K562 (cell line): ENCODE measurements at regions not wholly inside any gene's neighbourhood (a gene's known extent, or its start where the extent isn't known, plus 50 kb on each side); places are given as distances from the start of the nearest gene placed in this dataset.

ENCODE experiments used
- ATAC-seq: fragments of 200-7000 bp; cut with Tn5 transposase; 3 replicates; pipeline ENCODE4 v1.9.1; 2020; ENCODE audit warnings: moderate library complexity
- BruUV-seq: library from RNA; stranded (reverse); fragments of 400-500 nt; replicated peaks from 2 replicates; lab custom pipeline; 2021; lab: Mats Ljungman, UMichigan
- CTCF ChIA-PET: fragments of 300-600 bp; formaldehyde crosslinking; extraction: SDS; loops from one replicate; lab custom pipeline; 2021; ENCODE audit warnings: low intra/inter-chr PET ratio; lab: Yijun Ruan, JAX
- POLR2A ChIA-PET: fragments of 300-600, 350-650 bp; sonication (Branson Sonifier 250); formaldehyde crosslinking; extraction: SDS; loops from one replicate; lab custom pipeline; 2021; ENCODE audit warnings: antibody characterized with exemption, inconsistent platforms; lab: Yijun Ruan, JAX
- DNase-seq, 4 experiments: peaks; one replicate each; pipeline versions ENCODE4 v3.0.0 to v3.0.0-alpha.2; 2011 to 2018; ENCODE audit warnings: low spot score in 3 of 4, mixed read lengths in 3 of 4; ENCODE audit errors: extremely low read depth in 1 of 4
- FAIRE-seq: peaks from 2 replicates; lab custom pipeline; 2011; peaks lifted over from hg19 to GRCh38; lab: Jason Lieb, UNC
- H2AFZ ChIP-seq: 2 replicates; pipeline ENCODE4 v1.6.0; 2011; ENCODE audit warnings: low read depth, low read length, control low read depth, inconsistent platforms
- H3K27ac ChIP-seq: fragments of 200-600 bp; 3 replicates; pipeline ENCODE4 v1.8.0; 2011; ENCODE audit warnings: low read depth, mild to moderate bottlenecking, control low read depth, inconsistent platforms, low read length, moderate library complexity, mixed read lengths; ENCODE audit errors: extremely low read depth
- H3K27me3 ChIP-seq, 2 experiments: fragments of 300-600 bp in 1 of 2; 2 replicates in 1 of 2; 3 replicates in 1 of 2; pipeline versions ENCODE4 v1.6.0 to v1.8.0; 2011; ENCODE audit warnings: inconsistent platforms in 2 of 2, low read length in 2 of 2, mild to moderate bottlenecking in 1 of 2, mixed read lengths in 1 of 2, moderate library complexity in 1 of 2; ENCODE audit not compliant: control insufficient read depth in 2 of 2, insufficient read depth in 2 of 2
- H3K36me3 ChIP-seq: fragments of 300-600 bp; 3 replicates; pipeline ENCODE4 v1.8.0; 2011; ENCODE audit warnings: mild to moderate bottlenecking, low read length, inconsistent platforms; ENCODE audit not compliant: control insufficient read depth, insufficient read depth
- H3K4me1 ChIP-seq, 2 experiments: fragments of 200-600 bp in 1 of 2; replicated peaks in 1 of 2; 2 replicates in 1 of 2; 3 replicates in 1 of 2; pipeline versions ENCODE4 v1.5.1 to v1.8.0; 2011; ENCODE audit warnings: inconsistent platforms in 2 of 2, low read length in 2 of 2, mild to moderate bottlenecking in 1 of 2, mixed read lengths in 1 of 2, moderate library complexity in 1 of 2; ENCODE audit not compliant: control insufficient read depth in 2 of 2, insufficient read depth in 2 of 2
- H3K4me2 ChIP-seq: 2 replicates; pipeline ENCODE4 v1.6.1; 2011; ENCODE audit warnings: low read length, control low read depth, inconsistent platforms, mixed read lengths; ENCODE audit not compliant: insufficient read depth
- H3K4me3 ChIP-seq: fragments of 200-600 bp; sonication (generic), shearing (Covaris generic); 2 replicates; pipeline ENCODE4 v1.5.1; 2016; ENCODE audit warnings: control low read depth, inconsistent platforms
- H3K79me2 ChIP-seq: fragments of 200-600 bp; 3 replicates; pipeline ENCODE4 v1.8.0; 2011; ENCODE audit warnings: low read length, inconsistent platforms; ENCODE audit not compliant: control insufficient read depth, insufficient read depth
- H3K9ac ChIP-seq, 2 experiments: 2 replicates each; pipeline versions ENCODE4 v1.6.0 to v1.6.1; 2011; ENCODE audit warnings: low read depth in 2 of 2, low read length in 2 of 2, control low read depth in 1 of 2, inconsistent platforms in 1 of 2, mild to moderate bottlenecking in 1 of 2, mixed read lengths in 1 of 2; ENCODE audit not compliant: insufficient read depth in 1 of 2
- H3K9me1 ChIP-seq: one replicate; pipeline ENCODE4 v1.6.0; 2011; ENCODE audit warnings: inconsistent platforms, mild to moderate bottlenecking, low read length, moderate library complexity; ENCODE audit not compliant: control insufficient read depth, insufficient read depth
- H3K9me3 ChIP-seq: replicated peaks from 2 replicates; pipeline ENCODE4 v1.5.1; 2011; ENCODE audit warnings: low read depth, low read length, inconsistent platforms; ENCODE audit not compliant: control insufficient read depth, insufficient read depth
- H4K20me1 ChIP-seq: replicated peaks from 2 replicates; pipeline ENCODE4 v1.6.1; 2011; ENCODE audit warnings: low read length, inconsistent platforms, mixed read lengths; ENCODE audit not compliant: control insufficient read depth, insufficient read depth
- ATF3 ChIP-seq, 2 experiments: fragments of 450-650 bp in 1 of 2; sonication (generic) in 1 of 2; formaldehyde crosslinking in 1 of 2; IDR thresholded peaks in 1 of 2; conservative IDR thresholded peaks in 1 of 2; 2 replicates each; pipeline versions ENCODE4 v1.6.1 to v1.8.1; 2016 to 2023; ENCODE audit warnings: mild to moderate bottlenecking in 2 of 2, moderate library complexity in 2 of 2, inconsistent platforms in 1 of 2, missing genetic modification reagents in 1 of 2
- CHCHD3 ChIP-seq: fragments of 250-450 bp; sonication (Bioruptor Pico); IDR thresholded peaks from 2 replicates; pipeline ENCODE4 v2.1.2; 2022; ENCODE audit warnings: mild to moderate bottlenecking
- FOSL1 ChIP-seq: fragments of 200-800 bp; sonication (Bioruptor generic); conservative IDR thresholded peaks from 2 replicates; pipeline ENCODE4 v1.6.1; 2016; ENCODE audit warnings: missing genetic modification characterization, missing compliant biosample characterization
- JUN ChIP-seq, 2 experiments: sonication (generic) in 1 of 2; formaldehyde crosslinking in 1 of 2; IDR thresholded peaks; 2 replicates each; pipeline versions ENCODE4 v1.6.1 to v1.8.0; 2012 to 2022; ENCODE audit warnings: borderline replicate concordance in 2 of 2, mild to moderate bottlenecking in 2 of 2, improper control_type of control experiment in 1 of 2, low read depth in 1 of 2, low read length in 1 of 2, missing genetic modification reagents in 1 of 2
- KDM4B ChIP-seq, 2 experiments: fragments of 450-650 bp in 1 of 2; sonication (generic) in 1 of 2; IDR thresholded peaks; 2 replicates each; pipeline ENCODE4 v1.6.1; 2016 to 2017; ENCODE audit warnings: borderline replicate concordance in 2 of 2, antibody characterized with exemption in 1 of 2, low read depth in 1 of 2, mild to moderate bottlenecking in 1 of 2
- MNT ChIP-seq, 2 experiments: fragments of 450-650 bp; conservative IDR thresholded peaks; 2 replicates each; pipeline ENCODE4 v1.6.1; 2017; ENCODE audit warnings: mild to moderate bottlenecking in 2 of 2, moderate library complexity in 2 of 2
- RAD21 ChIP-seq, 2 experiments: fragments of 250-450 bp in 1 of 2; fragments of 450-650 bp in 1 of 2; sonication (Bioruptor Pico) in 1 of 2; formaldehyde crosslinking in 1 of 2; IDR thresholded peaks in 1 of 2; conservative IDR thresholded peaks in 1 of 2; 2 replicates each; pipeline versions ENCODE4 v1.4.0 to v1.8.0; 2020 to 2022; ENCODE audit warnings: mild to moderate bottlenecking in 2 of 2, moderate library complexity in 1 of 2
- RBM25 ChIP-seq: fragments of 200-400 bp; formaldehyde crosslinking; IDR thresholded peaks from 2 replicates; pipeline ENCODE4 v1.6.1; 2018; ENCODE audit warnings: low read length, low read depth, moderate library complexity; ENCODE audit not compliant: severe bottlenecking
- SMAD4 ChIP-seq: fragments of 250-450 bp; sonication (Bioruptor Pico); conservative IDR thresholded peaks from 2 replicates; pipeline ENCODE4 v1.8.0; 2021; ENCODE audit warnings: inconsistent platforms, mild to moderate bottlenecking, moderate library complexity
- TFAM ChIP-seq: fragments of 250-450 bp; sonication (Bioruptor Pico); conservative IDR thresholded peaks from 2 replicates; pipeline ENCODE4 v1.5.0; 2021; ENCODE audit warnings: mild to moderate bottlenecking, moderate library complexity
- WGBS: fragments of 100-300 bp; shearing (Covaris generic); methylation state at CpG from one replicate; pipeline ENCODE4 v1.1.6; 2016; ENCODE audit warnings: low coverage, mixed read lengths; ENCODE audit not compliant: insufficient coverage; ENCODE audit errors: missing lambda C conversion rate; 5-methylcytosine and 5-hydroxymethylcytosine counted together
- in situ Hi-C: fragments of 300-500 bp; cut with MboI; formaldehyde crosslinking; loops from 4 replicates; pipeline ENCODE4 v1.15.0; 2018; ENCODE audit warnings: inconsistent platforms, mixed read lengths
- intact Hi-C: fragments of 100-400 bp; cut with micrococcal nuclease; formaldehyde crosslinking; loops from 2 replicates; pipeline ENCODE4 v1.14.2; 2022

GRCh38 chr10:31099094-31099493 is 67.4 kb upstream of the ZNF438 start:
- no peak for ATAC-seq
- 0% methylated on average over 10 of the region's 10 CpGs for WGBS
- no peaks in the 10 kb centered on the region for H3K4me1 ChIP-seq
- TF ChIP-seq JUN (IDR thresholded peaks at IDR 0.05; ENCODE audit: borderline replicate concordance, low read depth, low read length): no peak
- TF ChIP-seq JUN (CRISPR knock-in tag; IDR thresholded peaks at IDR 0.05; ENCODE audit: borderline replicate concordance): no peak
- TF ChIP-seq SMAD4 (CRISPR knock-in tag): peak; percentile 46; the same call in 1 of the 2 replicates
- no peak for TF ChIP-seq RBM25
- TF ChIP-seq TFAM (CRISPR knock-in tag): no peak
- TF ChIP-seq RAD21 (CRISPR knock-in tag; conservative IDR thresholded peaks at IDR 0.05 in 1 of 2, IDR thresholded peaks at IDR 0.05 in 1 of 2): no peak
- TF ChIP-seq, all 486 proteins: peak for 1
- no peak overlapping the region for H2AFZ ChIP-seq
- DNase-seq (no peak), FAIRE-seq (no peak)
- H3K9me3 ChIP-seq: no peaks in the 10 kb centered on the region
- H3K4me3 ChIP-seq: no peak overlapping the region
- no TSS peak for BruUV-seq
- in situ Hi-C loops: no loop called here
- H3K36me3 ChIP-seq: no peaks in the 10 kb centered on the region
- no peaks in the 10 kb centered on the region for H3K9me1 ChIP-seq
- CTCF ChIA-PET: no interaction called here
- no peak overlapping the region for H3K27ac ChIP-seq
- no peaks in the 10 kb centered on the region for H4K20me1 ChIP-seq
- POLR2A ChIA-PET: interaction anchor here (0.5 kb wide), 1 partner anchor 234 kb away, joined by 3 read pairs; no protein-coding TSS in a partner anchor
- no peaks in the 10 kb centered on the region for H3K79me2 ChIP-seq
- H3K27me3 ChIP-seq: peaks cover 12 to 38% of the 10 kb centered on the region in 2 experiments; a peak in 4 of 5 replicates
- intact Hi-C loops: no loop called here
- no peak overlapping the region for H3K4me2 ChIP-seq
- H3K9ac ChIP-seq: no peak overlapping the region

- Histone ChIP-seq H3K79me2 (no peaks in the 10 kb centered on the region), H3K36me3 (no peaks in the 10 kb centered on the region), H3K27ac (no peak overlapping the region), H3K9ac (no peak overlapping the region), H3K9me3 (no peaks in the 10 kb centered on the region), H2AFZ (no peak overlapping the region), H3K4me2 (no peak overlapping the region), H3K27me3 (peaks cover 10 to 38% of the 10 kb centered on the region in 2 experiments; a peak in 4 of 5 replicates), H3K9me1 (no peaks in the 10 kb centered on the region), H4K20me1 (no peaks in the 10 kb centered on the region), H3K4me3 (no peak overlapping the region), H3K4me1 (no peaks in the 10 kb centered on the region)
- ATAC-seq (no peak), DNase-seq (no peak), FAIRE-seq (no peak)
- ChIA-PET CTCF (no interaction called here), POLR2A (interaction anchor here (0.5 kb wide), 1 partner anchor 234 kb away, joined by 3 read pairs; no protein-coding TSS in a partner anchor)
- intact Hi-C loops (no loop called here), in situ Hi-C loops (no loop called here)
- TF ChIP-seq ATF3 (IDR thresholded peaks at IDR 0.05): peak; percentile 26; the same call in 1 of the 2 replicates
- TF ChIP-seq ATF3 (CRISPR knock-in tag; conservative IDR thresholded peaks at IDR 0.05): no peak
- no peak for TF ChIP-seq CHCHD3 (CRISPR knock-in tag)
- TF ChIP-seq FOSL1 (tag): peak; percentile 61
- no peak for TF ChIP-seq KDM4B (IDR thresholded peaks at IDR 0.05; ENCODE audit: borderline replicate concordance in 2 of 2, low read depth in 1 of 2)
- no peak for TF ChIP-seq MNT (conservative IDR thresholded peaks at IDR 0.05)
- 5% methylated on average over 10 of the region's 10 CpGs for WGBS
- no TSS peak for BruUV-seq
Observed at GRCh38 chr10:31099664-31100063, 68.0 kb upstream of the ZNF438 start.
